CD4-positive, alpha-beta T cell treated with Interleukin-12 subunit alpha and Interleukin-12 subunit beta, for 1 hour (primary cell): ENCODE measurements at regions not wholly inside any gene's neighbourhood (a gene's known extent, or its start where the extent isn't known, plus 50 kb on each side); places are given as distances from the start of the nearest gene placed in this dataset.
"Not testable (repeated sequence)": the region's sequence is repeated elsewhere in the genome, so short reads cannot be mapped to it uniquely, and the experiment has no call there.

Experiments used
- DNase-seq: peaks from one replicate; pipeline ENCODE4 v3.0.0-alpha.2; 2020

- no peak for DNase-seq
These were observed 180.6 kb upstream of the CAND1 start for GRCh38 chr12:67088401-67089118.

GRCh38 chr12:67091204-67091603 is 178.0 kb upstream of the CAND1 start:
- DNase-seq = no peak

GRCh38 chr12:67091678-67092077 is 177.5 kb upstream of the CAND1 start:
- DNase-seq = no peak

- DNase-seq = not testable (repeated sequence)
These were observed 176.2 kb upstream of the CAND1 start for GRCh38 chr12:67092934-67093333.

GRCh38 chr12:67096533-67097318 is 172.4 kb upstream of the CAND1 start:
- DNase-seq = no peak

- DNase-seq = no peak
These were observed 169.3 kb upstream of the CAND1 start for GRCh38 chr12:67099858-67100257.

- DNase-seq = no peak
These were observed 165.6 kb upstream of the CAND1 start for GRCh38 chr12:67103521-67103920.

GRCh38 chr12:67107235-67107634 is 161.9 kb upstream of the CAND1 start:
- DNase-seq = no peak

- no peak for DNase-seq
These were observed 161.3 kb upstream of the CAND1 start for GRCh38 chr12:67107751-67108269.

- not testable (repeated sequence) for DNase-seq
These were observed 158.8 kb upstream of the CAND1 start for GRCh38 chr12:67110345-67110744.

GRCh38 chr12:67111182-67111581 is 158.0 kb upstream of the CAND1 start:
- no peak for DNase-seq

- DNase-seq = no peak
These were observed 156.6 kb upstream of the CAND1 start for GRCh38 chr12:67112586-67112985.

GRCh38 chr12:67116134-67116533 is 153.0 kb upstream of the CAND1 start:
- no peak for DNase-seq

GRCh38 chr12:67122584-67122983 is 146.6 kb upstream of the CAND1 start:
- no peak for DNase-seq

- DNase-seq = no peak
These were observed 131.9 kb upstream of the CAND1 start for GRCh38 chr12:67137256-67137655.

- DNase-seq = no peak
These were observed 127.7 kb upstream of the CAND1 start for GRCh38 chr12:67141296-67142018.

- DNase-seq = no peak
These were observed 123.5 kb upstream of the CAND1 start for GRCh38 chr12:67145692-67146091.

GRCh38 chr12:67147030-67147429 is 122.1 kb upstream of the CAND1 start:
- DNase-seq = no peak

- no peak for DNase-seq
These were observed 121.7 kb upstream of the CAND1 start for GRCh38 chr12:67147447-67147846.

GRCh38 chr12:67148265-67148664 is 120.9 kb upstream of the CAND1 start:
- DNase-seq = no peak

GRCh38 chr12:67151886-67152285 is 117.3 kb upstream of the CAND1 start:
- no peak for DNase-seq

GRCh38 chr12:67152451-67152850 is 116.7 kb upstream of the CAND1 start:
- no peak for DNase-seq

GRCh38 chr12:67154901-67155300 is 114.3 kb upstream of the CAND1 start:
- DNase-seq = no peak

- DNase-seq = no peak
These were observed 113.3 kb upstream of the CAND1 start for GRCh38 chr12:67155863-67156262.
